ENCODE measurements at regions not wholly inside any gene's neighbourhood (a gene's known extent, or its start where the extent isn't known, plus 50 kb on each side); places are given as distances from the start of the nearest gene placed in this dataset.

- TF ChIP-seq CTCF (conservative IDR thresholded peaks at IDR 0.05) (no peak), ZFX (IDR thresholded peaks at IDR 0.05) (no peak)
Observed at GRCh38 chr7:67764289-67764688, 767.7 kb downstream of the TYW1 start.

Data from C4-2B (cell line).